ENCODE measurements at regions not wholly inside any gene's neighbourhood (a gene's known extent, or its start where the extent isn't known, plus 50 kb on each side); places are given as distances from the start of the nearest gene placed in this dataset.

- DNase-seq: no peak
These were observed 169.6 kb upstream of the GMDS start for GRCh38 chr6:2414885-2415547.

GRCh38 chr6:2412731-2413130 is 167.3 kb upstream of the GMDS start:
- DNase-seq: no peak

- DNase-seq: no peak
These were observed 165.4 kb upstream of the GMDS start for GRCh38 chr6:2410656-2411380.

GRCh38 chr6:2407525-2407924 is 162.1 kb upstream of the GMDS start:
- DNase-seq: no peak

- no peak for DNase-seq
These were observed 159.0 kb upstream of the GMDS start for GRCh38 chr6:2404211-2404929.

- DNase-seq: no peak
These were observed 158.1 kb upstream of the GMDS start for GRCh38 chr6:2403546-2403945.

GRCh38 chr6:2396846-2397630 is 151.6 kb upstream of the GMDS start:
- DNase-seq: no peak

GRCh38 chr6:2396042-2396657 is 150.7 kb upstream of the GMDS start:
- no peak for DNase-seq

- DNase-seq: no peak
These were observed 143.3 kb upstream of the GMDS start for GRCh38 chr6:2388554-2389324.

GRCh38 chr6:2387445-2387844 is 142.0 kb upstream of the GMDS start:
- no peak for DNase-seq

GRCh38 chr6:2385471-2385983 is 140.1 kb upstream of the GMDS start:
- no peak for DNase-seq

- DNase-seq: no peak
These were observed 139.1 kb upstream of the GMDS start for GRCh38 chr6:2384528-2384927.

GRCh38 chr6:2381872-2382661 is 136.7 kb upstream of the GMDS start:
- DNase-seq: no peak

GRCh38 chr6:2378891-2379652 is 133.7 kb upstream of the GMDS start:
- no peak for DNase-seq

GRCh38 chr6:2378046-2378657 is 132.7 kb upstream of the GMDS start:
- no peak for DNase-seq

GRCh38 chr6:2376429-2377355 is 131.3 kb upstream of the GMDS start:
- no peak for DNase-seq

GRCh38 chr6:2375443-2375842 is 130.0 kb upstream of the GMDS start:
- DNase-seq: no peak

GRCh38 chr6:2369606-2370005 is 124.2 kb upstream of the GMDS start:
- no peak for DNase-seq

GRCh38 chr6:2363211-2363610 is 117.8 kb upstream of the GMDS start:
- no peak for DNase-seq
